KG1 (cell line): ENCODE measurements at regions not wholly inside any gene's neighbourhood (a gene's known extent, or its start where the extent isn't known, plus 50 kb on each side); places are given as distances from the start of the nearest gene placed in this dataset.

ENCODE experiments used
- DNase-seq: peaks from one replicate; lab custom pipeline; 2025; lab: John Stamatoyannopoulos, UW

DNA sequence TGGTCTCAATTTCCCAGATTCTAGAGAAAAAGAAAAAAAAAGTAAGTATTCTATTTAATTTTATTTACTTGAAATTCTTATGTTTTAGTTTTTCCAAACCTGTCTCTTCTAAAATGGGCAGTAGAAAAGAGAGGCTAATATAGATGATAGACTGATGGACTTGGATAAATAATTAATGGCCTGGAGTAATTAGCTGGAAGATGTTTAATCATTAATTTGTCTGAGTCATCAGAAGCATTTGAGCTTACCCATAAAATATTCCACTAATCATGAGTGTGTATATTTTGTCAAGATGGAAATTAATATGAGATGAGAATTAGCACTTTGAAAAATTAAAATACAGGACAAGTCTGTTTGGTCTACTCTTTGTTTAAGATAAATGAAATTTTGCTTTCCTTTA lies 212.1 kb upstream of the MIR17HG start:
- no peak for DNase-seq

DNA sequence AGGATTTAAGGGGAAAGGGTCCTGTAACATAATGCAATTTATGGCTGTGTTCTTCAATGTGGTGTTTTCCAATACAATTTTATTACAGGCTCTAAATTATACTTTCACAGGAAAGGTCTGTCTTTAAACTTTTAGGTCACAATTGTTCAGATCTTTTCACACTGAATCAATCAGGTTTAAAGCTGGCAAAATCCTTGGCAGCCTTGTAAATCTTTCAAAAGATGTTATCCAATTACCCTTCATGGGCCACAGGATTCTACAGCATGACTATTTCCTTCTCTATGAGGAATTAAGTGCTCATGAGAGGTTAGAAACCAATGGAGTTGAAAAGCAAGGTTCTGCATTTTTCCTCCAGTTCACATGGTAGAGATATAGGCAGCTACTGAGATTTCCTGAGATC lies 211.5 kb upstream of the MIR17HG start:
- no peak for DNase-seq

DNA sequence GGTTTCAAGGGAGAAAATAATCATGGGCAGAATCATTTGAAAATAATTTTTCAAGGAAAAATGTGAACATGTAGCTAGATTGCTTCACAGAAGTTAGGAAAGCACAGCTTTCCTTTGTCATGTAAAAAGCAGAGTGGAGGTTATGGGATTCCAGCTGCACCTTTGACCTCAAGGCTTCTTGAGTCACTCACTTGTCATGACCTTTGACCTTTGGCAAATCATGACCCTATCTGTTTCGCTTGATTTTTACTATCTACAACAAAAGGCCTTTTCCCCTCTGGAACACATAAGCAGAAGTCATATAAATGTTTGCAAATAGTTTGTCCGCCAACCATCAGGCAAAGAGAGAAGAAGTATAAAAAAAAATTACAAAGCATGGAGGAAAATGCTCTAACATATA lies 210.7 kb upstream of the MIR17HG start:
- no peak for DNase-seq

DNA sequence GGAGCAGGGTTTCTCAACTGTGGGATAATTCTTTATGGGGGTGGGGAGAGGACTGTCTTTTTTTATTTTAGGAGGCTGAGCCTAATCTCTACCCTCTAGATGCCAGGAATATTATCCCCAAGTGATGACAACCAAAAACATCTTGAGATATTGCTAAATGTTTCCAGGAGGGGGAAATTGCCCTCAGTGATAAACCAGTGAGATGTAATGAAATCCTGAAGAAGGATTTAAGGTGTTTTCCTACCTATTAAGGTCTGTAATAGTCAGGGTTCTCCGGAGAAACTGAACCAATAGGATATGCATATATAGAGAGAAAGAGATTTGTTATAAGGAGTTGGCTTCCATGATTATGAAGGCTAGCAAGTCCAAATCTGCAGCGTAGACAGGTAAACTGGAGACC lies 208.3 kb upstream of the MIR17HG start:
- no peak for DNase-seq

DNA sequence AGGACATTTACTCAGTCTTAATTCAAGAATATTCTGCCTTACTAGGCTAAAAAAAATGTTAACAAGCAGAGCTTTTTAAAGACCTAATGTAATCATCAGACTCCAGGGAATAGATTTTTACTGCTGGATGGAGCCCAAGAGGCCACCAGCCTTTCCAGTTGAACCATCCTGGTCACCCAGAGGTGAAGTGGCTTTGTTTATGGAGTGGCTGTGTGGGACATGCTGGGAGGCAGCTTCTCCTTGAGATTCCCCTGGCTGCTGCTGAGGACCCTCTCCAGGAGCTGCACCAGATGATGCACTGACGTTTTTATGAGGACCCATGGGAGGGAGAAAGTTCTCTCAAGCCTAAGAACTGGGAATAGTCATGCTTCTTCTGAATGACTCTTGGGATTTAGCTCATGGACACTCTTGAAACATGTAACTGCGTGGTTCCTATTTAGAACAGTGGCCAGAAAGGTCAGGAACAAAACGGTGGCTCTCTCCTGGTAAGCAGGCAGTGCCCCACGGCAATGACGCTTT lies 205.9 kb upstream of the MIR17HG start:
- no peak for DNase-seq

DNA sequence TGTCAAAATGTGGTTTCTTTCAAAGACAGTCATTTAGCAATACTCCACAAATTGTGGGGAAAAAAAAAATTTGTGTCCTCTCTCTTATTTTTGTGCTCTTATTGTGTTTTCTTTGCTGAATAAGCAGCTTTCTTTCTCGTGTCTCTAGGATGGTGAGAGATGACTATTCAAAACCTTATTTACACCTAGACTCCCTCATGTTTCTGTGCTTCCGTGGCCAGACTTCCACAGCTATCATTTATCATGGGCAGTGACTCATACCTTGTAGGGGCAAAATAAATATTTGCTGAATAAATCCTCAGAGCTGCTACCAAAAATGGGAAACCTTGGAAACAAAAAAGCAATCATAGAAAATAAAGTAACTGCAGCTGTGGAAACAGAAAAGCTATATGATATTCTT lies 204.9 kb upstream of the MIR17HG start:
- no peak for DNase-seq

DNA sequence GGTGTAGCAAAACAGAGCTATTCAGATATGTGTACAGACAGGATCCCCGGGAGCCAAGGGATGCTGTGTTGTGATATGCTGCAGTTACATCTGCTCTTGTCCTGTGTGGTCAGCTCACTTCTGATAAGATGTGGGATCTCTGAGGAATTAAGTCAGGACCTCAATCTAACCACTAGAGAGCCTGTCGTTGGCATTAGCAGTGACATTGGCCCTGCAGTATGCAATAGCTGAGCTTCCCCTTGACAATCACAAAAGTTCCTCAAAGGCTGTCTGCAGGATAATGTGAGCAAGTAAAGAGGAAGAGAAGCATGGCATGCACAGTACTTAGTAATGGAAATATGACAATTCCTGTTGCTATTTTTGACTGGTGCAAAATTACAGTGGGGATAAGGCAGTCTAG lies 203.4 kb upstream of the MIR17HG start:
- DNase-seq, result no peak

DNA sequence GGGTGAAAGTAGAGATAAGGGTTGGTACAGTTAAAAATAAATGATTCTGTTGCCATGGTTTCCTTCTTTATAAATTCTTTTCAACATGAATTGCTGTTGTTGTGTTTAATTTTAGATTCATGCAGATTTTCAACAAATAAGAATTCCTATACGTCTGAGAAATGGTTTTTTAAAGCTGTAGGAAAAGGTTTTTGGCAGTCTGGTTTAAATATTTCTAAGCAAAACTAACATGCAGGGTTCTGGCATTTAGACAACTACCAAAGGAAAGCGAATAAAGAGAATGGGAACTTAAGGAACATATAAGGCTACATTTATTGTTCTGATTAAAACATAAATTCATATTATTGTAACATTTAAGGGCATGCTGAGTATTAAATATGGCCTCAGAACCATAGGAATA lies 203.0 kb upstream of the MIR17HG start:
- DNase-seq, result no peak

DNA sequence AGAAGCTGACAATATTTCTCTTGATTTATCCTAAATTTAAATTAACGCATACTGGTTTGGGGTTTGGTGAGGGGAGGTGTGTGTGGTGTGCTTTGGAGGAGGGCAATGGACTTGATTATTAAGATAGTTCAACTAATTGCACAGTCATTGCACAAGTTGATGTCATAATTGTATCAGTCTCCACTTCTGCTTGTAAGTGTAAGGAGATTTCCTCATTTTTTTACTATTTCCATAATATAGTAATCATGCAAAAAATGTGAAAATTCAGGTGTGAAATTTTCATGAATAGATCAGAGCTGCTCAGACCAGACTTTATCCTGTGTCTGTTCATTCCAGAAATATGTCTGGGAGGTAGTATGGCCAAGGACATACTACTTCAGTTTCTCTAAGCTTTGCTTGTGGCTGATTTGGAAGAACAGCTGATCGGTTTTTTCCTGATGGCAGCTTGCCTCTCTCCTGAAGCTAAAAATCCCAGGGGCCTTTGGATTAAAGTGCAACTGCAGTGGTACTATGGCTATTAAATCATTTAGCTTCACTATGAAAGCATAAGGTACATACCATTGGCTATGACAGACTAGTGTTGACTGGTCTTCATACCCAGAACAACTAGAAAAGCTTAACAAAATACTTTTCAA lies 201.8 kb upstream of the MIR17HG start:
- no peak for DNase-seq

DNA sequence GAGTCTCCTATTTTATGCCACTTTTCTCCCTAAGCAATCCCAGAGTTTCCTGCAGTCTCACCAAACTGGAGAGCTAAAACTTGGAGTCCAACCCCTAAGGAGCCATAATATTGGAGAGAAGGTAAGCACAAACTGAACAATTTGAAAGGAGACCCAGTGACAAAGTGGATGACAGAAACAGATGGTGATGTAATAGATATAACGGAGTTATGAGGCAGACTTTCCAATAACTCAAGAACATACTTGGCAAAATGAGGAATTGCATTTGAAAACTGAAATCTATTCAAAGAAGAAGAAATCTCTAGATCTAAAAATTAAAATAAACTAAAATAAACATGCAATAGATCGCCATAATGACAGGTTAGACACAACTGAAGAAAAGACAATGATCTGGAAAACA lies 200.9 kb upstream of the MIR17HG start:
- DNase-seq, result no peak

DNA sequence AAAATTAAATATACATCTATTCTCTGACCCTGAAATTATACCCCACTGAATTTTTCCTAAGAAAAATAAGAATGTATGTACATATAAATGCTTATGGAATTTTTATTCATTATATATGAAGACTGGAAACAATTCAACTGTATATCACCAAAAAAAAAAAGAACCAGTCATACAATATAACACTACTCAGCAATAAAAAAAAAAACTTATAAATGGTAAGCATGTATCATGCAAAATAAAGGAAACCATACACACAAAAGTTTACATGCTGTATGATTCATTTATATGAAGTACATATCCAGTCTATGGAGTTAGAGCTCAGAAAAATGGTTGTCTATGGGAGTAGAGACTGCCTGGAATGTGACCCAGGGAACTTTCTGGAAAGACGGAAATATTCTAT lies 199.4 kb upstream of the MIR17HG start:
- DNase-seq, result no peak

DNA sequence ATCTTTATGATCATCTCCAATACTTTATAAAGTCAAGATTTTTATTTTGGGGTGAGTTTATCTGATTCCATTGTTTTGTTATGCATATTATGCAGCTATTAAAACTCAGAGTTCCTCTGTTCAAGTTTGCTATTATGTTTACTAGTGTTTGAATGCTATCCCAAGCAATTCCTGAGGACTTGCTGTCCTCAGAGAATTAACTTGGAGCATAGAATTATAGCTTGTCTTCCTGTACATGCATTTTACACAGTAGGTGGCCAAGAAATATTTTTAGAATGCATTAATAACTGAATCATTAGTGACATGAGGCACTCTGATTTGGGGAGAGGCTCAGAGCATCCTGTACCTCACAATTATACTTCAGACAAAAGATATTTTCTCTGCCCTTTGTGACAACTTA lies 195.6 kb upstream of the MIR17HG start:
- DNase-seq, result no peak

DNA sequence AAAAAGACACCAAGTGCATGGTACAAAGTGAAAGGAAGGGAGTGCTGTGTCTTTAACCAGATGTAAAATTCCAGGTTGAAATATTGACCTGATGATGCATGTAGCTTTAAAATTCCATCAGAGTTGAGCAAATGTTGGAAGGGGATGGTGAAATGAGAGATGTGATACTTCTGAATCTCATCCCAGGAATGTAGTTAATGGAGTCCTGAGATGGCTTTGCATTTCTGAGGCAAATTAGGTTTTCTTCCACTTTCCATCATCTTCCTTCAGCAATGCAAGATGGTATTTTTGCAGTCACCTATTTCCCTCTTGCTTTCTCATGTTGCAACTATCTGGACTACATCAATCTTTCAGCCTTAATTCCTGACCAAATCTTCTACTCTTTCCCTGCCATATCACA lies 194.1 kb upstream of the MIR17HG start:
- no peak for DNase-seq

DNA sequence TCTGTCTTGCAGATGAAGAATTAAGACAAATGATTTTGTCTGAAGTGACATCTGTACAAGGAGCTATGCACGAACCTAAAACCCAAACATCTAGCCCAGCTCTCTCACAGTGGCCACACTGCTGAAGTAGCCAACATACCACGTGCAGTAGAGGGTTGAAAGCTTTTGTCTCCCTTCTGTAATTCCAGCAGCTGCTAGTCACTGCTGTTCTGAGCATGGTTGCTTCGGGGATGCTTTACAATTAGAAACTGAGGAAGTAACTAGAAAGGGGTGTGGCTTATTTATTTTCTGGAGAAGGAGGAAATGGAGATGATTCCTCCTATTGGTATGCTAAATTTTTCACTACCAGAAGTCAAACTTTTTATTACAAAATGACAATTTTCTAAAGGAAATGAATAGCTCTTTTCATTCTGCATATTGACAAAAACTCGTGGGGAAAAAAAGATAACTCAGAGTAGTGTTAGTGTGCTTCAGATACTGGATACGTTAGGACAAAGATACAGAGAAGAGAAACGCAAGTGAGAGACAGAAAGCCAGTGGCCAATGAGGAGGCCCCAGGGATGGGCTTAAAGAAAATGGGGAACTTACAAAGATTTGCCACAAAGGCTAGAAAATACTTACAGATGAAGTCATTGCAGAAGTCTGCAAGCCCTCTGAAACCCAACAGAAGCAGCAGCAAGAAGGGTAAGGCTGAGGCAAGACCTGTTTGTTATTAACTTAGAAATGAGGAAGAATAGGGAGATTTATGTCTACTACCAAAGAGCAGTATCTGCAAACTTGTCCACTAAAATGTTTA lies 192.7 kb upstream of the MIR17HG start:
- DNase-seq, result no peak

DNA sequence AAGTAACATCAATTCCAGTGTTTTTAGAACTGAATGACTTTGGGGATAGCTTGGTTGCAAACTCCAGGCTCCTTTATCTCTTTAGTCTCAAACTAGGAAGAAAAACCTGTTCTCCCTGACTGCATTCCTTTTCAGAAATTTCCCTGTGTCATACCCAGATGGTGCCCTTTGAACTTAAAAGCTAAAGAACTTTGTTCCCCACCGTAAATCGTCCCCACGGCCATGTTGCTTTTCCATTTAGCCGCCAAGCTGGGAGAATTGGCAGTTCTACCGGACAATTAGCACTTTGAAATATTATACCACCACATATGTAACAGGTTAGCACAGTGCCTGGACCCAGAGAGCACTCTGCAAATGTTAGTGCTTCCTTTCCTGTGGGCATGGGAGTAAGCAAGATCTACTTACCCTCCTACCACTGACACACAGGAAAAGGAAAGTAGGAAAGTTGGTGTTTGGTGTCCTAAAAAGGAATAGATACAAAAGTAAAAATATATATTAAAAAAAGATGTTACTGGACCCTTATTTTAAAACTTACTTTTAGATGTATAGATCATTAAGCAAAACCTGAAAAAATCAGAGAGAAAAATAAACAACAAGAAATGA lies 191.9 kb upstream of the MIR17HG start:
- DNase-seq, result no peak

DNA sequence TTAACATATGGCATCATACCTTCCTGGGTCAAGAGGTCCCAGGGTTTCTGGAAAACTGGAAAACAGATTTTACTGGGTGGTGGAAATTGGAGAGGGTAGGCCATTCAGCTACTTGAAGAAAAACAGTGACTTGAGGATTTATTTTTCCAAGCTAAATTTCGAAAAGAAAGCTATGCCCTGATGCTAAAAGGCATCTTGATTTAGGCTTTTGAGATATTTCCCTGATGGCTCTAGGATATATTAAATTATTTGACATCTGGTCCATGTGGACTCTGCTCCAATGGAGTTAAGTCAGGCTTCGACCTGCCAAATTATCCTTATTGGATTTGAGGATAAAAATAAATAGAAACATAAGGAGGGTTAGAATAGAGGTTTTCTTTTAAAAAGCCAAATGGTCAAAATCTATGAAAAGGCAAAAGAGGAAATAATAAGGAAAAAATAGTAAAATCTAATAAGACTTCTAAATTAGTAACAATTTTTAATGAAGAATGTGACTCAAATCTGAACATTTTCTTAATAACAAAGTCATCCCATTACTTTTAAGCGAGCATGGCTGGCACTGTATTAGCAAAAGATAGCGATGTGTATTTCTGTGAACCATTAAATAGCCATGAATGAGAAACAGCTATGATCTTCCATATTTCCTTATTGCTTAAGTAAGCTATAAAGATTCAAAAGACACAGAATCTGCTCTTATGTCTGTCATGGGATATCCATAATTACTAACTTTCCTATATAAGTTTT lies 190.0 kb upstream of the MIR17HG start:
- DNase-seq, result no peak

DNA sequence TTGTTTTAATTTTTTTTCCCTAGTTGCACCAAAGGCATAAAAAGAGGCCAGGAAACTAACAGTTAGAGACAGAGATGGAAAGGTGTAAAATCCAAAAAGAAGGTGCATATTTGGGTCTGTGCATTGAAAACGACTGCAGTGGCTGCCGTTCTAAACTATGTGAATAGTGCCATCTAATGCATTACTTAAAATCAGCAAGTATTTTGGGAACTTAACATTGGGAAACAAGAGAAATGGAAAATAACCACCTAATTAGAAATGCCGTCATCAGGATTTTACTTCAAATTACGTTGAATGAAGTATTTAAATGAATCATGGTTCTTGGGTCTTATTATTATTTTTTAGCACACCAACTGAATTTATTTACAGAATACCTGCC lies 189.5 kb upstream of the MIR17HG start:
- DNase-seq, result no peak

DNA sequence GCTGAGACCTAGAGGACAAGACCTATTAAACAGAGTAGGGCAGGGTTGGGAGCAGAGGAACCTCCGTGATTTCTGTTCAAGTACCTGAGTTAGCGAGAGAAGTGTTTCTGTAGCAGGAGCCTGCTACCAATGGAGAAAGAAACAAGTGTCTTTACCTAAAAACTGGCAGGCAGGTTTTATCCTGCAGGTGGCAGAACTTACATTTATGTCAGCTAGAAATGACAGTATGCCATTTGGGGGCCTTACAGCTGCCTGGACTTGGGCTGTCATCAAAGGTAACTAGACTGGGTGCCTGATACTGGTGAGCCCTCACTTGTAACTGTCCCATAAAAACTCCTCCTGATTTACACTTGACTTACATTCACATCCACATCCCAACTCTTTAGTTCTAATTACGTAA lies 185.3 kb upstream of the MIR17HG start:
- peak; percentile 20 for DNase-seq

DNA sequence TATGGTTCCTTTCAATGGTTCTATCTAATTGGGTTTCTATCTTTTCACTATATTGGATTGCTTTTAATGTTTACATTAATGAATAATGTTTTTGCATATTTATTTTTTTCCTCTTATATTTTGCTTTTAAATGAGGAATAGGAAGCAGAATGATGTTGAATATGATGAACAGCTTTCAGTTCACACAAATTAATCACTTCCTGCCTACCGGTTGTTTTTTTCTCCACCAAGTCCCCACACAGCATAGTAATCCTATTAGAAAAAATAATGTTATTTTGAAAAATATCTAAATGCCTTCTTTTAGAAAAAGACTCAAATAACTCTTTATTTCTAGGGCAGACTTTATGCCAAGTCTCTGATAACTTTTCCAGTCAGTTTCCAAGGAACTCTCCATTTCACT lies 184.9 kb upstream of the MIR17HG start:
- no peak for DNase-seq

DNA sequence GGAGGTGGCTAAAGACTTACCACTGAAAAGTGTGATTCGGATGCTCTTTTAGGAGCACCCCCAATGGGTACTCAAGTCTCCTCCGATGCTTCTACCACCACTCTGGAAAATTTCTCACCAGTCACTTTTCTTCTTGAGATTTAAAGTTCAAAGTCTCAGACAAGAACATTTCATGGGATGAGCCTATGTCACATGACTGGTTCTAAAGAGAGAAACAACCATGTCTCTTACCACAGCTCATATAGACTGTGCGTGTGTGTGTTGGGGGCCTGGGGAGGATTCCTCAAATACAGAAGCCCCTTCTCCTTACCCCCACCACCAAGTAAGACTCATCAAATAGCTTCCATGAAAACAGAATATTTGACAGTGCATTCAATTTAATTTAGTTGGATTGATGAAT lies 181.7 kb upstream of the MIR17HG start:
- DNase-seq, result no peak

DNA sequence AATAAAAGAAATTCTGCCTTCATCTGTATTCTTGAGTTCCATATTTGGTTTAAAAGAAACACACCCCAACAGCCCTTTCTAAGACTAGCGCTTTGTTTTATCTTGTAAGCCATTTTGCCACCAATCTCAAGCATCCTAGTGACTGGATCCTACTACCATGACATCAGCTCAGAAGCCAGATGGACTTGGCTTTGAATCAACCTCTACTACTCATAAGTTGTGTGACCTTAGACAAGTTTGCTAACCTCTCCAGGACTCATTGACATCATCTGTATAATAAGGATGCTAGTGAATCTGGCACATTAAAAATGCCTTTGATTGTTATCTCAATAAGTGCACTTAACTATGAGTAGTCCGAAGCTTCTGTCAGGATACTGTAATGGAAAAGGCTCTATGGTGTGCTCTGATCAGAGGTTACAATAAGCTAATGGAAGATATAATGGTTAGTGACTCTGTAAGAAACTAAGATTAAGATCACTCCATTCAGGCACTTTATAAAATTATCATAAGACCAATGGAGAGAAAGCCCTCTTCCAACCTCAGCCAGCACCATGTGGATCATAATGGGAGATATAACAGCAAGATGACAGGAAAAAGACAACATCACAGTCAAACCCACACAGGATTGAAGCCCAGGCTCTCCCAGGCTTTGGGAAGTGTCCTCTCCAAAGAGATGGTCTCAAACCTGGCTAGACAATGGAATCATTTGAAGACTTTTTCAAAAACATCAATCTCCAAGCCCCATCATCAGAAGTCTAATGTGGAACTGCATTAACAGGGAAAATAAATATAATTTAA lies 180.6 kb upstream of the MIR17HG start:
- DNase-seq, result no peak
